ENCODE measurements at regions not wholly inside any gene's neighbourhood (a gene's known extent, or its start where the extent isn't known, plus 50 kb on each side); places are given as distances from the start of the nearest gene placed in this dataset.
"Not testable (repeated sequence)": the region's sequence is repeated elsewhere in the genome, so short reads cannot be mapped to it uniquely, and the experiment has no call there.

DNA sequence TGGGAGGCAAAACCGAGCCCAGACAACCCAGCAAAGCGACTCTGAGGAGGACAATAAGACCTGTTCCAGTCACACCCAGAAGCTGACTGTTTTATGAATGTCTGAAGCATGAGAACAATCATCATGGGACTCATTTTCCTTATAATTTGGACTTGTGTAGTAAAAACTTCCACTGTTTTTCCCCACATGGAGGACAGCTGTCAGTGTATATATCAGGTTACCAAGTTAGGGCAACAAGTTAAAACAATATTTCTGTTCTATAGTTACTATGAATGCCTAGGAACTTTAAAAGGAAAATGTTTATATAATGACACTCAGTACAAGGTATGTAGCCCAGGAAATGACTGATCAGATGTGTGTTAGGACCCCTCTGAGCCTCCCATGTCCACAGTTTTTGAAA is 528.2 kb upstream of the TSPY4 start:
- no peak for DNase-seq (ENCODE audit: low spot score)
- FAIRE-seq: no peak

DNA sequence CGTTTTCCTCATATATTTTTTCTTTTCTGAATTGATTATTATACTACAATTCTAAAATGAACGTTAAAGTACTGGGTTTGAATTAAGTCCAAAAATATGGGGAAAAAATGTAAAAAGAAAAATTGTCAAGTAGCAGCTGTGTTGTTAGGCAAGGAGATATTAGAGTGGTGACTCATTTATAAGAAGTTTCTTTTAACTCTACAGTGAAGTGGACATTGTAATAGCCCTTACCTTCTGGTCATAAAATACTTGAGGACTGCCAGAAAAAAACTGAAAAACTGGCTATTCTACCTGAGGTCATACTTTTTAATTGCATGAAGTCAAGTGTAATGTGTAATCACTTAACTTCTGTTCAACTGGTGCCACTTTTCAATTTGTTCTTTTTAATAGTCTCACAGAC is 523.1 kb upstream of the TSPY4 start:
- no peak for FAIRE-seq
- no peak for DNase-seq (ENCODE audit: low spot score)

DNA sequence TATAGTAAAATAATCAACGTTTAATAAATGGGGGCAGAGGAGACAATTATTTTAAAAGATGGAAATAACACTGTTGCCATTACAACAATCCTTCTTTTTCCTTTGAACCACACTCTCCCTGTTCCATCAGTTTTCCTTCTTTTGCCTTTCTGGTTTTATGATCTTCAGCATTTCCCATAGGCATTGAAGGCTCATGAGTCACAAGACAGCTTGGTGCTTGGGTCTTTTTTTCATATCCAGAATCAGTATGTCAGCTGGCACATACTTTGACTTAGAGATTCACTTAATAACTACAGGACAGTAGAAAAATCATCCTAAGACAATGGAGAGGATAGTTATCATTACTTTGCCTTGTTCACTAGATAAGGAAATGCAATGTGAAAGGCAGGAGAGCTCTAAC is 521.6 kb upstream of the TSPY4 start:
- no peak for DNase-seq (ENCODE audit: low spot score)
- no peak for FAIRE-seq

DNA sequence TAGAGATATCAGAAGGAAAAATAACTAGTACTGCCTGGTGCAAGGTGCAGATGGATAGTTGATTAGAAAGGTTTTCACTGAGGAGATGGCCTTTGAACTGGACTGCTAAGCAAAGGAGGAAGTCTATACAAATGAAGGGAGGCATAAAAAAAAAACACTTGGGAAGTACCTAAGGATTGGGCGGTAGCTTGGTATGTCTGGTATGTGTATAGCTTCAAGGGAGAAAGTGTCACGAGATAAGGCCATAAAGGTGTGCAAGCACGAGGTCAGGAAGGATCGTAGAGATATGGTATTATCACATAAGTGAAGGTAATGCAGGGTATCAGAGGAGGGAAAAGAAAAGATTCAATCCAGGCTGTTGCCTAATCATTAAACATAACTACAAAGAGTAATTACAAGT is 517.2 kb upstream of the TSPY4 start:
- DNase-seq (ENCODE audit: low spot score): no peak
- FAIRE-seq: no peak

- DNase-seq (ENCODE audit: low spot score): peak; percentile 6
- peak; percentile 60 for FAIRE-seq
These were observed 516.2 kb upstream of the TSPY4 start for GRCh38 chrY:8821106-8821505.

- no peak for FAIRE-seq
- no peak for DNase-seq (ENCODE audit: low spot score)
These were observed 485.0 kb upstream of the TSPY4 start for GRCh38 chrY:8852278-8852677.

- FAIRE-seq (peak; percentile 91), DNase-seq (ENCODE audit: low spot score) (peak; percentile 56)
These were observed 448.9 kb upstream of the TSPY4 start for GRCh38 chrY:8888371-8888770.

- DNase-seq (ENCODE audit: low spot score): no peak
- FAIRE-seq: no peak
These were observed 439.4 kb upstream of the TSPY4 start for GRCh38 chrY:8897876-8898275.

GRCh38 chrY:8905141-8905540 is 432.1 kb upstream of the TSPY4 start:
- FAIRE-seq (no peak), DNase-seq (ENCODE audit: low spot score) (no peak)

DNA sequence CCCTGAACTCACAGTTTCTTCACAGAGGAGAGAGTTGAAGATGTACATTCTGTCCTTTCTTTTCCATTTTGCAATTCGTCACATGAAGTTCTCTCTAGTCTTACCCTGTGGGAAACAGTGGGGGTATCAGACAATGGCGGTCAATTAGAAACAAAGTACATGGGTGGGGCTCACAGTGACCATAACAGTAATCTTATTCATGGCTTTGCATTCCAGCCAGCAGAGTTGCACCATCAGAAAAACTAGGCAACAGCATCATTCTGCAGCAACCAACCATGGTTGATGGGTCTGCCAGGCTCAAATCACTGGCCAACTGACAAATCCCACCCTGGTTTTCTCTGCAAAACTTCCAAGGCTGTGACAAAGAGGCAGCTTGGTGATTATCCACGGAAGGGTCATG is 414.7 kb upstream of the TSPY4 start:
- DNase-seq (ENCODE audit: low spot score); FAIRE-seq: not testable (repeated sequence)

Measured in RCC 7860 (cell line).